Endothelial cell of umbilical vein (primary cell): ENCODE measurements at regions not wholly inside any gene's neighbourhood (a gene's known extent, or its start where the extent isn't known, plus 50 kb on each side); places are given as distances from the start of the nearest gene placed in this dataset.

Source experiments
- BruUV-seq: library from RNA; stranded (reverse); fragments of 400-500 nt; replicated peaks from 2 replicates; lab custom pipeline; 2021; lab: Mats Ljungman, UMichigan
- CTCF ChIA-PET: fragments of 300-600, 350-600 bp; sonication (Branson Sonifier 250); formaldehyde crosslinking; loops from one replicate; lab custom pipeline; 2021; ENCODE audit warnings: antibody characterized with exemption, inconsistent platforms; lab: Charles Lee
- POLR2A ChIA-PET: fragments of 300-600, 350-600 bp; sonication (Branson Sonifier 250); formaldehyde crosslinking; loops from one replicate; lab custom pipeline; 2021; ENCODE audit warnings: antibody characterized with exemption, inconsistent platforms; lab: Charles Lee
- DNase-seq: peaks from one replicate; pipeline ENCODE4 v3.0.0-alpha.2; 2011; ENCODE audit warnings: low read depth, low spot score
- FAIRE-seq: peaks from 2 replicates; lab custom pipeline; 2011; peaks lifted over from hg19 to GRCh38; lab: Jason Lieb, UNC
- H2AFZ ChIP-seq: 2 replicates; pipeline ENCODE4 v1.6.0; 2012; ENCODE audit warnings: low read depth, low read length, control low read depth, inconsistent platforms
- H3K27ac ChIP-seq: 2 replicates; pipeline ENCODE4 v1.5.1; 2011; ENCODE audit warnings: low read depth, mild to moderate bottlenecking, control low read depth, low read length, moderate library complexity; ENCODE audit not compliant: insufficient read depth
- H3K27me3 ChIP-seq, 2 experiments: 2 replicates each; pipeline versions ENCODE4 v1.6.0 to v1.6.1; 2011; ENCODE audit warnings: low read length in 2 of 2, mixed read lengths in 1 of 2; ENCODE audit not compliant: control insufficient read depth in 2 of 2, insufficient read depth in 2 of 2
- H3K36me3 ChIP-seq, 2 experiments: 2 replicates in 1 of 2; 3 replicates in 1 of 2; pipeline ENCODE4 v1.5.1; 2011; ENCODE audit warnings: low read length in 2 of 2, mild to moderate bottlenecking in 1 of 2, moderate library complexity in 1 of 2; ENCODE audit not compliant: control insufficient read depth in 2 of 2, insufficient read depth in 2 of 2; ENCODE audit errors: extremely low read depth in 1 of 2
- H3K4me1 ChIP-seq: 3 replicates; pipeline ENCODE4 v1.5.1; 2011; ENCODE audit warnings: mild to moderate bottlenecking, low read length; ENCODE audit not compliant: control insufficient read depth, insufficient read depth; ENCODE audit errors: extremely low read depth
- H3K4me2 ChIP-seq: 2 replicates; pipeline ENCODE4 v1.6.1; 2011; ENCODE audit warnings: low read length, control low read depth, mixed read lengths; ENCODE audit not compliant: insufficient read depth
- H3K4me3 ChIP-seq, 3 experiments: fragments of 200-600 bp in 1 of 3; sonication (generic), shearing (Covaris generic) in 1 of 3; replicated peaks in 1 of 3; 2 replicates each; pipeline ENCODE4 v1.5.1; 2011 to 2016; ENCODE audit warnings: control low read depth in 3 of 3, low read length in 3 of 3, mild to moderate bottlenecking in 2 of 3, inconsistent platforms in 1 of 3, low read depth in 1 of 3, moderate library complexity in 1 of 3; ENCODE audit not compliant: insufficient read depth in 1 of 3
- H3K79me2 ChIP-seq: 2 replicates; pipeline ENCODE4 v1.6.0; 2012; ENCODE audit warnings: low read length, inconsistent platforms; ENCODE audit not compliant: control insufficient read depth, insufficient read depth
- H3K9ac ChIP-seq: replicated peaks from 2 replicates; pipeline ENCODE3; 2011; ENCODE audit warnings: low read length, control low read depth; ENCODE audit not compliant: insufficient read depth; ENCODE audit errors: extremely low read depth
- H3K9me1 ChIP-seq: replicated peaks from 3 replicates; pipeline ENCODE4 v1.6.0; 2011; ENCODE audit warnings: mild to moderate bottlenecking, low read length; ENCODE audit not compliant: control insufficient read depth, insufficient read depth; ENCODE audit errors: extremely low read depth
- H3K9me3 ChIP-seq: replicated peaks from 2 replicates; pipeline ENCODE4 v1.5.1; 2012; ENCODE audit warnings: low read length, inconsistent platforms; ENCODE audit not compliant: control insufficient read depth, insufficient read depth
- H4K20me1 ChIP-seq: replicated peaks from 2 replicates; pipeline ENCODE3; 2011; ENCODE audit warnings: mild to moderate bottlenecking, low read length; ENCODE audit not compliant: control insufficient read depth, insufficient read depth; ENCODE audit errors: extremely low read depth
- CTCF ChIP-seq, 2 donors: IDR thresholded peaks; 1 replicate in 1 of 2; 2 replicates in 1 of 2; pipeline ENCODE4 v1.5.1; 2011; ENCODE audit warnings: low read length in 2 of 2, mild to moderate bottlenecking in 2 of 2, moderate library complexity in 2 of 2, control low read depth in 1 of 2, inconsistent platforms in 1 of 2, low read depth in 1 of 2; ENCODE audit not compliant: insufficient read depth in 1 of 2; ENCODE audit errors: extremely low read depth in 1 of 2
- EZH2 ChIP-seq: IDR thresholded peaks from 2 replicates; pipeline ENCODE4 v1.6.1; 2012; ENCODE audit warnings: borderline replicate concordance, low read depth, mild to moderate bottlenecking, moderate library complexity, low read length, inconsistent platforms; ENCODE audit not compliant: severe bottlenecking
- FOS ChIP-seq: IDR thresholded peaks from 2 replicates; pipeline ENCODE4 v1.6.1; 2011; ENCODE audit warnings: mild to moderate bottlenecking, low read length, moderate library complexity, borderline replicate concordance; ENCODE audit not compliant: insufficient read depth
- GATA2 ChIP-seq: IDR thresholded peaks from 2 replicates; pipeline ENCODE4 v1.7.0; 2011; ENCODE audit warnings: low read depth, mild to moderate bottlenecking, moderate library complexity, mixed read lengths, low read length; ENCODE audit not compliant: insufficient read length, insufficient read depth
- JUN ChIP-seq: IDR thresholded peaks from 2 replicates; pipeline ENCODE4 v1.6.1; 2011; ENCODE audit warnings: borderline replicate concordance, low read depth; ENCODE audit not compliant: insufficient read length, insufficient read depth
- MYC ChIP-seq: IDR thresholded peaks from one replicate; pipeline ENCODE4 v1.6.1; 2011; ENCODE audit warnings: mild to moderate bottlenecking, low read depth, low read length
- POLR2A ChIP-seq: IDR thresholded peaks from 2 replicates; pipeline ENCODE4 v1.6.1; 2012; ENCODE audit warnings: low read depth, mild to moderate bottlenecking, control low read depth, low read length
- POLR2AphosphoS5 ChIP-seq: IDR thresholded peaks from 2 replicates; pipeline ENCODE4 v1.6.1; 2012; ENCODE audit warnings: low read depth, mild to moderate bottlenecking, control low read depth, low read length, moderate library complexity; ENCODE audit not compliant: insufficient read depth
- dilution Hi-C: fragments of 300-500 bp; cut with MboI; formaldehyde crosslinking; loops from one replicate; pipeline ENCODE4 v1.15.0; 2019; ENCODE audit warnings: low sequenced_read_pairs; ENCODE audit not compliant: extremely low pct_ligation_motif_present
- intact Hi-C: fragments of 100-400 bp; cut with micrococcal nuclease; formaldehyde crosslinking; loops from one replicate; pipeline ENCODE4 v1.10.0; 2022

GRCh38 chr4:23631255-23631950 lies 258.4 kb downstream of the PPARGC1A start:
- CTCF ChIA-PET, result no interaction called here
- Histone ChIP-seq H3K9me3 (peaks cover 2% of the 10 kb centered on the region), H3K36me3 (no peaks in the 10 kb centered on the region), H3K79me2 (no peaks in the 10 kb centered on the region), H3K4me1 (no peaks in the 10 kb centered on the region), H3K9ac (no peak overlapping the region), H3K4me2 (no peak overlapping the region), H4K20me1 (no peaks in the 10 kb centered on the region), H3K27ac (no peak overlapping the region), H3K27me3 (no peaks in the 10 kb centered on the region), H3K9me1 (no peaks in the 10 kb centered on the region), H2AFZ (no peak overlapping the region), H3K4me3 (no peak overlapping the region)
- DNase-seq, result no peak
- intact Hi-C loops, result no loop called here
- dilution Hi-C loops, result no loop called here
- FAIRE-seq, result no peak
- no peak for TF ChIP-seq GATA2
- TF ChIP-seq MYC, result no peak
- TF ChIP-seq CTCF (IDR thresholded peaks at IDR 0.05; ENCODE audit: extremely low read depth in 1 of 2, insufficient read depth in 1 of 2, low read depth in 1 of 2, low read length in 2 of 2), result no peak
- TF ChIP-seq FOS, result no peak
- no peak for TF ChIP-seq EZH2
- TF ChIP-seq POLR2AphosphoS5, result no peak
- no peak for TF ChIP-seq POLR2A
- no peak for TF ChIP-seq JUN
- POLR2A ChIA-PET, result no interaction called here
- BruUV-seq, result no TSS peak
